ENCODE measurements at regions not wholly inside any gene's neighbourhood (a gene's known extent, or its start where the extent isn't known, plus 50 kb on each side); places are given as distances from the start of the nearest gene placed in this dataset.

DNA sequence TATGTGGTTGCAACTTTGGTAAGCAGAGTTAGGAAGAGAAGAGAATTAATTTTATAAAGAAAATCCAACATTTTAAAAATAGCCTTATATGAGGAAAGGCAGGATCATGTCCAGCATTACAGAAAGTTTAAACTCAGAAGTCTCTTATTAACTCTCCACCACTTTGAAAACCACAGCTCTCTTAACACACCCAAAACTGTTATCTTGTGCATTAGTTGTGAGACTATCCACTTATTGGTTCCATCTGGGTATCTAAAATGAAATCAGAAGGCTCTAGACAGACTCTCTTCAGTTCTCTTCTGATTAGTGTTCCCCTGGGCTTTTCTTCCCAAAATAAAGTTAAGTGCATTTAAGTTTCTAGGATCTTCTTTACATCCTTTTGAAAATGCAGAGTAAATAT lies 251.5 kb downstream of the TXNL1 start:
- no peak for DNase-seq
- Mint-ChIP-seq H3K27me3 (ENCODE audit: low read depth) (no peaks in the 10 kb centered on the region), H3K4me1 (ENCODE audit: low read depth) (no peaks in the 10 kb centered on the region), H3K27ac (no peak overlapping the region), H3K9me3 (no peaks in the 10 kb centered on the region), H3K36me3 (ENCODE audit: low read depth) (no peaks in the 10 kb centered on the region), H3K4me3 (no peak overlapping the region)
- CTCF ChIA-PET: no interaction called here
- intact Hi-C loops (cut with micrococcal nuclease): no loop called here

DNA sequence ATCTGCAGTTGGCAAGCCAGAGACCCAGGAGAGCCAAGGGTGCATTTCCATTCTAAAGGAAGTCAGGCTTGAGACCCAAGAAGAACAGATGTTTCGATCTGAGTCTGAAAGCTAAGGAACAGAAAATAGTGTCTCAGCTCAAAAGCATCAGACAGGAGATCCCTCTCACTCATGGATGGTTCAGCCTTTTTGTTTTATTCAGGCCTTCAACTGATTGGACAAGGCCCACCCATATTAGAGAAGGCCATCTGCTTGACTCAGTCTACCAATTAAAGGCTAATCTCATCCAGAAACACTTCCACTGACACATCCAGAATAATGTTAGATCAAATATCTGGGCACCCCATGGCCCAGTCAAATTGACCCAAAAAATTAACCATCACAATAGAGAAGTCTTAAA lies 255.0 kb downstream of the TXNL1 start:
- CTCF ChIA-PET: no interaction called here
- Mint-ChIP-seq H3K4me3 (no peak overlapping the region), H3K27ac (no peak overlapping the region), H3K4me1 (ENCODE audit: low read depth) (no peaks in the 10 kb centered on the region), H3K27me3 (ENCODE audit: low read depth) (no peaks in the 10 kb centered on the region), H3K9me3 (no peaks in the 10 kb centered on the region), H3K36me3 (ENCODE audit: low read depth) (no peaks in the 10 kb centered on the region)
- no peak for DNase-seq
- intact Hi-C loops (cut with micrococcal nuclease): no loop called here

DNA sequence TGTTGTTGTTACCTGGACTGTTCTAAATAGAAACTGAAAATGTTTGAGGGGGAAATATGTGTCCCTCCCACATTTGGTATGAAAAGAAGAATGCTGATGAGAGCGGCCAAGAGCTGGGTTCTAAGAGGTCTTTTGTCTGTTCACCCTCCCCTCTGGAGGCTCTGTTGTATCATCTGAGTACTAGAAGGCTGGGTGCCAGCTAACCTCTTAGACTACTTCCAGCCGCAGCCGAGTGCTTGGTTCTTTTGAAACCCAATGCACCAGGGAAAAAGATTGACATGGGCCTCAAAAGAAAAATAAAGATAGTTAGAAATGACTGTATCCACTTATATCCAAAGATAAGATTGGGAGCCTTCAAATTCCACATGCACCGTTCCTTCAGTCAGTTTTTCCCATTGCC lies 255.9 kb downstream of the TXNL1 start:
- no peak overlapping the region for H3K4me3 Mint-ChIP-seq
- intact Hi-C loops (cut with micrococcal nuclease): no loop called here
- CTCF ChIA-PET: interaction anchor here (0.7 kb wide), 1 partner anchor 149 kb away, joined by 3 read pairs; no protein-coding TSS in a partner anchor
- H3K27me3 Mint-ChIP-seq (ENCODE audit: low read depth): no peaks in the 10 kb centered on the region
- no peaks in the 10 kb centered on the region for H3K4me1 Mint-ChIP-seq (ENCODE audit: low read depth)
- no peaks in the 10 kb centered on the region for H3K9me3 Mint-ChIP-seq
- H3K36me3 Mint-ChIP-seq (ENCODE audit: low read depth): no peaks in the 10 kb centered on the region
- no peak for DNase-seq
- no peak overlapping the region for H3K27ac Mint-ChIP-seq

DNA sequence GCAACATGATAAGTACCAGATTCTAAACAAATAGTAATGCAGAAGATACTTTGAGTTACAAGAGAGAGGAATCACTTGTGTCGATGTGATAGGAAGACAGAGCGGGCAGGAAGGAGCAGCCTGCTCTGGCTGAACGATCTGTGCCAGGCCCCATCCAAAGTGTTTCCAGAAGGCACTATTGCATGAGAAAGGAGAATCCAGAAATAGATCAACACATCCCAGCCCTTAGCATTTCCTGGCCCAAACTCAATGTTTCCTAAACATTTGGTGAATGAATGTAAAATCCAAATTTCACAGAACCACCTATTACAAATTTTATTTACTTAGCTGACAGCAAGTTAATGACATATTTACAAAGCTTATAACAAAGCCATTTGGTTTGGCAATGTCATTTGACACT lies 257.2 kb downstream of the TXNL1 start:
- no peak overlapping the region for H3K27ac Mint-ChIP-seq
- no peak for DNase-seq
- no peak overlapping the region for H3K4me3 Mint-ChIP-seq
- CTCF ChIA-PET: no interaction called here
- no peaks in the 10 kb centered on the region for H3K27me3 Mint-ChIP-seq (ENCODE audit: low read depth)
- H3K9me3 Mint-ChIP-seq: no peaks in the 10 kb centered on the region
- intact Hi-C loops (cut with micrococcal nuclease): no loop called here
- H3K4me1 Mint-ChIP-seq (ENCODE audit: low read depth): no peaks in the 10 kb centered on the region
- H3K36me3 Mint-ChIP-seq (ENCODE audit: low read depth): no peaks in the 10 kb centered on the region

DNA sequence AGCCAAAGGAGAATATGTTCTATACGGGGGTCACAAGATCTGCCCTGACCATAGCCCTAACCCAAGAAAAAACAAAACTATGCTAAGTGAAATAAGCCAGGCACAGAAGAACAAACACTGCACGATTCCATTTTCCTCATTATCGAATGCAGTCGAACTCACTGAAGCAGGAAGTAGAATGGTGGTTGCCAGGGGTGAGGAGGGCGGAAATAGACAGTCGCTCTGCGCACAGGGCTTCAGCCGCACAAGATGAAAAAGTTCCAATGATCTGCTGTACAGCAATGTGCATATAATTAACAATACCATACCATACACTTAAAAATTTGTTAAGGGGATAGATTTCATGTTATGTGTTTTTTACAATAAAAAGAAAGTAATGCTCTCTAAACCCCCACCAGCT lies 257.7 kb downstream of the TXNL1 start:
- H3K4me1 Mint-ChIP-seq (ENCODE audit: low read depth): no peaks in the 10 kb centered on the region
- CTCF ChIA-PET: no interaction called here
- no peaks in the 10 kb centered on the region for H3K9me3 Mint-ChIP-seq
- no peak overlapping the region for H3K4me3 Mint-ChIP-seq
- H3K27me3 Mint-ChIP-seq (ENCODE audit: low read depth): peaks cover 3% of the 10 kb centered on the region
- no peak overlapping the region for H3K27ac Mint-ChIP-seq
- no peaks in the 10 kb centered on the region for H3K36me3 Mint-ChIP-seq (ENCODE audit: low read depth)
- DNase-seq: no peak
- intact Hi-C loops (cut with micrococcal nuclease): no loop called here

DNA sequence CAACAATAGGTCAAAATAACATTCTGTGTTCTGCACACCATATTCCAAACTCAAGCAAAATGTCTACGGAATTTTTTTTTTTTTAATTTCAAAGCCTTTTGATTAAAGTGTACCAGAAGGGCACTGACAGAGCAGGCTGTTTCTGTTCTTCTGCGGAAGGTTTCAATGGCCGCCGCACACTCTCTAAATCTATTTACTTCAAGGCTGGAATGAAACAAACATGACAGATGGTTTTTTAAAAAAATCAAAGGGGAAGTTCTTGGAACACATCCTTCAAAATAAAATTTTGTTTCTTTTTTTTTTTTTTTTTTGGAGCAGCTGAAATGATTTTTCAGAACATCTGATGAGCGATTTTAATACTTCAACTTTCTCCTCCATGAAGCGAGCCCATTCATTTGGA lies 259.1 kb downstream of the TXNL1 start:
- no peaks in the 10 kb centered on the region for H3K36me3 Mint-ChIP-seq (ENCODE audit: low read depth)
- CTCF ChIA-PET: no interaction called here
- H3K27ac Mint-ChIP-seq: no peak overlapping the region
- no peaks in the 10 kb centered on the region for H3K4me1 Mint-ChIP-seq (ENCODE audit: low read depth)
- H3K27me3 Mint-ChIP-seq (ENCODE audit: low read depth): peaks cover 3% of the 10 kb centered on the region
- DNase-seq: no peak
- H3K4me3 Mint-ChIP-seq: no peak overlapping the region
- intact Hi-C loops (cut with micrococcal nuclease): no loop called here
- no peaks in the 10 kb centered on the region for H3K9me3 Mint-ChIP-seq

DNA sequence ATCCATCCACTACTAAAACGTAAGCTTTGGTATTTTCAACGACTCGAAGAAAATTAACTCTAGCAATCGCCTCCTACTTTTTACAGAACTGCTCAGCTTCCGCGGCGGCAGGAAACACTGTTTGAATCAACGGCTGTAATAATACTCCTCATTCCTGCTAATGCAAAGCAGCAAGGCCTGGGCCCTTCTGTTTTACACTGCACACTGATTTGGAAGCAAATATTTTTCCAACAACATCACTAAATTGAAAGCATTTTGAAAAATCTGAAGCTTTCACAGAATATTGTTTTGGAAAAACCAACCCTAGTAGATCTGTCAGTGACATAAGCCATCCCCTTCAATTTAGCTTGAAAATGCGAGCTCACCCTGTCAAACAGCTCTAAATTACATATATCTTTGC lies 261.2 kb downstream of the TXNL1 start:
- CTCF ChIA-PET: no interaction called here
- peaks cover 3% of the 10 kb centered on the region for H3K27me3 Mint-ChIP-seq (ENCODE audit: low read depth)
- H3K4me3 Mint-ChIP-seq: no peak overlapping the region
- no peak for DNase-seq
- H3K27ac Mint-ChIP-seq: no peak overlapping the region
- intact Hi-C loops (cut with micrococcal nuclease): no loop called here
- H3K36me3 Mint-ChIP-seq (ENCODE audit: low read depth): no peaks in the 10 kb centered on the region
- H3K4me1 Mint-ChIP-seq (ENCODE audit: low read depth): no peaks in the 10 kb centered on the region
- no peaks in the 10 kb centered on the region for H3K9me3 Mint-ChIP-seq

DNA sequence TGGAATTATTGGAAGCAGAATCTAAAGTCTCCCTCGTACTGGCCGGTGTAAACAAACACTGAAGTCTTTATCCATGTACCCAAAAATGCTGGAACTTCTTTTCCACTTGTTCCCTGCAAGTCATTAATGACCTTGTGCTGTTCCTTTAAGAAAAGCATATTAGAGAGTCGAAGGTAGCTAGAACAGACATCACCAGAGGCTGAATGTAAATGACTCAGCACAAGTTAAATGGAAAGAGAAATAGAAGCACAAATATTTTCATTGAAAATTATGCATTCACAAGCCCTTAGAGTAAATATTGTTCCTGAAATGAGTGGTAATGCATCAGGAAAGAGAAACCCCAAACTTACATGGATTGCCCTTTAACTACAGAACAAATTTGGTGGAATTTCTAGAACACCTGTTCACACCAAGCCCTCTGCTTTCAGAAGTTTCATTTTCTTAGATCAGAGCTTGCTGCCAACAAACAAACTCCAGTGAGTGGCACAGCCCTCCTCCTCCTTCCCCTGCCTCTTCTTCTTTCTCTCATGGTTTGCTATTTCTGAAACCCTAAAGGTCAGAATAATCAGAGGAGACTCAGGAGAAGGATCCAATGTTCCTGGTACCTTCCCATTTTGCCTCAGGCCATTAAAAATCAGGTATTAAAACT lies 264.3 kb downstream of the TXNL1 start:
- H3K27ac Mint-ChIP-seq: no peak overlapping the region
- H3K36me3 Mint-ChIP-seq (ENCODE audit: low read depth): no peaks in the 10 kb centered on the region
- no peak overlapping the region for H3K4me3 Mint-ChIP-seq
- H3K27me3 Mint-ChIP-seq (ENCODE audit: low read depth): peaks cover 3% of the 10 kb centered on the region
- no peaks in the 10 kb centered on the region for H3K4me1 Mint-ChIP-seq (ENCODE audit: low read depth)
- CTCF ChIA-PET: no interaction called here
- no peaks in the 10 kb centered on the region for H3K9me3 Mint-ChIP-seq
- no peak for DNase-seq
- intact Hi-C loops (cut with micrococcal nuclease): no loop called here

DNA sequence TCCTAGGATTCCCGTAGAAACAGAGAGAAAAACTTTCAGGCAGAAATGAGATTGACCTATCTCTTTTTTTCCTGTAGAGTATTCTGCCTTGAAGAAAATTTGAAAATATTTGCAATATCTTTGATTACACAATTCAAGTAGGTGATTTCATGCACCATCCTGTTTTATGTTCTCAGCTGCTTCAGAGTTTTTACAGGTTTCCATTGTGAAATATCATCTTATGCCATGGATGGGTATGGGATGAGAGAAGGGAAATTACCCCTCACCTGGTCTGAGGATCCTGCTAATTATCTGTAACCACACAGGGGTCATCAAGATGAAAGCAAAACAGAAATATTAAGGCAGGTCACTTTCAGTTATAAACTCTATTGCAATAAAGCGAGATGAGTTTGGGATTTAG lies 264.8 kb downstream of the TXNL1 start:
- CTCF ChIA-PET: no interaction called here
- no peaks in the 10 kb centered on the region for H3K36me3 Mint-ChIP-seq (ENCODE audit: low read depth)
- H3K9me3 Mint-ChIP-seq: no peaks in the 10 kb centered on the region
- no peak for DNase-seq
- no peak overlapping the region for H3K27ac Mint-ChIP-seq
- H3K27me3 Mint-ChIP-seq (ENCODE audit: low read depth): peaks cover 3% of the 10 kb centered on the region
- intact Hi-C loops (cut with micrococcal nuclease): no loop called here
- no peak overlapping the region for H3K4me3 Mint-ChIP-seq
- no peaks in the 10 kb centered on the region for H3K4me1 Mint-ChIP-seq (ENCODE audit: low read depth)

DNA sequence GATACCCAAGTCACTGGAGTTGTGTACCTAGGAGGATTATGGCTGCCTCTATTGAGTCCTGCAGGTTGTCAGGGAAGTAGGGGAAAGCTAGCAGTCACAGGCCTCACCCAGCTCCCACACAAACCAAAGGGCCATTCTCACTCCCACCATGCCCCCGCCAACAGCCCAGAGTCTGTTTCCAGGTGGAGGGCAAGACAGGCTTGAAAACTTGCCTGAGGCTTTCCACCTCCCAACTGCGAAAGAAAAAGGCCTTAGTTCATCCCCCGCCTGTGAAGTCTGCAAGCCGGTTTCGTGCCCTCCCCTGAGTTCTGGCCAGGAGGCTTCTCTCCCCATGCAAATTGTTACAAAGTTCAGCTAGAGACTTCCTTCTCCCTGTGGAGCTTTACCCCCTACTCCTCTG lies 270.3 kb downstream of the TXNL1 start:
- CTCF ChIA-PET: no interaction called here
- peaks cover 2% of the 10 kb centered on the region for H3K9me3 Mint-ChIP-seq

DNA sequence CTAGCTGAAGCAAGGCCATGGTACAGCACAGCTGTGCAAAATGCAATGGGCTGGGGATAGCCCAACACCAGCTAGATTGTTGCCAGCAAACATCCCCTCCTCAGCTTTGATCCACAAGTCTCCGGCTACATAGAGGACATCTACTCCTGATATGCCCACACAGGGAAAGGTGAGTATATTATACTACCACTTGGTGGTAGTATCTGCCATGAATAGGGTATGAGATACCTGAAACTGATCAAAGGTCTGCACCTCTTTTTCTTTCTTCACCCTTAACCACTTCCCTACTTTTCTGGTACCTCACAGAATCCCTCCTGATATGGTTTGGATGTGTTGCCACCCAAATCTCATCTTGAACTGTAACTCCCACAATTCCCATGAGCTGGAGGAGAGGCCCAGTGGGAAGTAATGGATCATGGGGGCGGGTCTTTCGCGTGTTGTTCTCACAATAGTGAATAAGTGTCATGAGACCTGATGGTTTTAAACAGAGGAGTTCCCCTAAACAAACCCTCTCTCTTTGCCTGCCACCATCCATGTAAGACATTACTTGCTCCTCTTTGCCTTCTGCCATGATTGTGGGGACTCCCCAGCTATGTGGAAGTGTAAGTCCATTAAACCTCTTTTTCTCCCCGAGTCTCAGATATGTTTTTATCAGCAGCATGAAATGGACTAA lies 279.6 kb downstream of the TXNL1 start:
- CTCF ChIA-PET: no interaction called here
- peaks cover 11% of the 10 kb centered on the region for H3K9me3 Mint-ChIP-seq
- intact Hi-C loops (cut with micrococcal nuclease): no loop called here
- no peak overlapping the region for H3K4me3 Mint-ChIP-seq
- H3K36me3 Mint-ChIP-seq (ENCODE audit: low read depth): no peaks in the 10 kb centered on the region
- no peaks in the 10 kb centered on the region for H3K27me3 Mint-ChIP-seq (ENCODE audit: low read depth)
- H3K4me1 Mint-ChIP-seq (ENCODE audit: low read depth): no peaks in the 10 kb centered on the region
- DNase-seq: no peak
- no peak overlapping the region for H3K27ac Mint-ChIP-seq

More for the DNA sequence above, 270.3 kb downstream of the TXNL1 start:
- Mint-ChIP-seq H3K36me3 (ENCODE audit: low read depth) (no peaks in the 10 kb centered on the region), H3K27ac (no peak overlapping the region), H3K4me3 (no peak overlapping the region), H3K27me3 (ENCODE audit: low read depth) (no peaks in the 10 kb centered on the region), H3K4me1 (ENCODE audit: low read depth) (no peaks in the 10 kb centered on the region)
- DNase-seq: no peak
- intact Hi-C loops (cut with micrococcal nuclease): no loop called here

DNA sequence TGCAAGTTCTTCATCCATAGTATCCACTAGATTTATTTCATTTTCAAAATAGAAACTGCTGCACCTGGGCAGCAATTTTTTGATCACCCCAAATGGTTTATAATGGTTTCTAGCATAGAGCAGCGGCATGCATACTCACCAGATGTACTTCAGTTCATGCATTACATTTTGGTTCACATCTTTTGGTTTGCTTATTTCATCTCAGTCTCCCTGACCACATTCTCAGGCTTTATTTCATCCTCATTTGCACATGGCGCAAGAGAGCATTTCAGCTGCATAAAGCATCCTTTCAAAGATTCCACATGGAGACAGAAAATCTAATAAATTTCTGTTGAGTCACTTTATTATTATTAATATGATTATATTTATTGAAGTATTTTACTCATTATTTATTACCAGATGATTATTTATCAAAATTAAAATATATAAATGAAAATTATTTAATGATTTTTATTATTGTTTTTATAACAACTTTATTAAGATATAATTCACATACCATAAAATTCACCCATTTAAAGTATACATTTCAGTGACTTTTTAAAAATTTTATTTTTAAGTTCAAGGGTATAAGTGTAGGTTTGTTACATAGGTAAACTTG lies 284.6 kb downstream of the TXNL1 start:
- Mint-ChIP-seq H3K27me3 (ENCODE audit: low read depth) (no peaks in the 10 kb centered on the region), H3K36me3 (ENCODE audit: low read depth) (no peaks in the 10 kb centered on the region), H3K27ac (no peak overlapping the region), H3K9me3 (peaks cover 7% of the 10 kb centered on the region), H3K4me1 (ENCODE audit: low read depth) (no peaks in the 10 kb centered on the region), H3K4me3 (no peak overlapping the region)
- no peak for DNase-seq
- intact Hi-C loops (cut with micrococcal nuclease): no loop called here
- CTCF ChIA-PET: no interaction called here

DNA sequence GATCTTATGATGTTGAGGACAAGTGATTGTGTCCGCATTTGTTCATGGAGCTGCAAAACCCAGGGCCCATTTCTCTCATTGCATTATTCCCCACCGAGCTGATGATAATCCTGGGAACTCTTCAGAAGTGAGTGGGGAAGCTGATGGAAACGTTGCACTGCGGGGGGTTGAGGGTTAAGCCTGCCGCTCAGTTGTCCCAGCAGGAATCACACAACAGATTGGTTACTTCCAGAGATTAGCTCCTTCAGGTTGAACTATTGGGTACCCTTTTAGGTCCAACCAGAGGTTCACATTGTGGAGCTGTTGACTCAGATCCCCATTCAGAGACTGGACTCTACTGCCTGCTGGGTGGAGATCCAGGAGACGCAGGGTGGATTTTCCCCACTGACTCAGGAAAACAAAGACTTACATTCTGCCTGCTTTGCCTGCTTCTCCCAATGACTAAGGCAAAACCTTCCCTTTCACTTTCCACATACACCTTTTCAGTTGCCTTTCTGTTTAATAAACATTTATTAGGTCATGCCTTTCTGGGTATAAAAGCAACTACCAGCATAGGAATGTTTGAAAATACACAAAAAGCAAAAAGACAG lies 286.4 kb downstream of the TXNL1 start:
- H3K9me3 Mint-ChIP-seq: peaks cover 7% of the 10 kb centered on the region
- H3K27me3 Mint-ChIP-seq (ENCODE audit: low read depth): no peaks in the 10 kb centered on the region
- intact Hi-C loops (cut with micrococcal nuclease): no loop called here
- no peaks in the 10 kb centered on the region for H3K36me3 Mint-ChIP-seq (ENCODE audit: low read depth)
- CTCF ChIA-PET: no interaction called here
- no peak overlapping the region for H3K4me3 Mint-ChIP-seq
- no peak for DNase-seq
- H3K27ac Mint-ChIP-seq: no peak overlapping the region
- no peaks in the 10 kb centered on the region for H3K4me1 Mint-ChIP-seq (ENCODE audit: low read depth)
